ENCODE measurements at regions not wholly inside any gene's neighbourhood (a gene's known extent, or its start where the extent isn't known, plus 50 kb on each side); places are given as distances from the start of the nearest gene placed in this dataset.

GRCh38 chr13:61275736-61276135 is 139.9 kb downstream of the PCDH20 start:
- no peak for TF ChIP-seq CTCF (IDR thresholded peaks at IDR 0.05; ENCODE audit: poor library complexity)
- no peak for TF ChIP-seq EZH2phosphoT487 (IDR thresholded peaks at IDR 0.05; ENCODE audit: low read depth, severe bottlenecking, unreplicated experiment)
- TF ChIP-seq EZH2 (IDR thresholded peaks at IDR 0.05; ENCODE audit: borderline replicate concordance) = no peak

Measured in hepatocyte (in vitro differentiated cells).